AG10803 (cell line): ENCODE measurements at regions not wholly inside any gene's neighbourhood (a gene's known extent, or its start where the extent isn't known, plus 50 kb on each side); places are given as distances from the start of the nearest gene placed in this dataset.

Experiments
- DNase-seq: peaks from one replicate; pipeline ENCODE4 v3.0.0; 2010; ENCODE audit warnings: low read depth
- H3K4me3 ChIP-seq: 2 replicates; pipeline ENCODE4 v1.5.1; 2011; ENCODE audit warnings: mild to moderate bottlenecking, low read length, control low read depth
- TF ChIP-seq, protein P1 (sequence below): conservative IDR thresholded peaks from 2 replicates; pipeline ENCODE4 v1.5.1; 2011; ENCODE audit warnings: mild to moderate bottlenecking, low read length, control low read depth, inconsistent platforms

DNA sequence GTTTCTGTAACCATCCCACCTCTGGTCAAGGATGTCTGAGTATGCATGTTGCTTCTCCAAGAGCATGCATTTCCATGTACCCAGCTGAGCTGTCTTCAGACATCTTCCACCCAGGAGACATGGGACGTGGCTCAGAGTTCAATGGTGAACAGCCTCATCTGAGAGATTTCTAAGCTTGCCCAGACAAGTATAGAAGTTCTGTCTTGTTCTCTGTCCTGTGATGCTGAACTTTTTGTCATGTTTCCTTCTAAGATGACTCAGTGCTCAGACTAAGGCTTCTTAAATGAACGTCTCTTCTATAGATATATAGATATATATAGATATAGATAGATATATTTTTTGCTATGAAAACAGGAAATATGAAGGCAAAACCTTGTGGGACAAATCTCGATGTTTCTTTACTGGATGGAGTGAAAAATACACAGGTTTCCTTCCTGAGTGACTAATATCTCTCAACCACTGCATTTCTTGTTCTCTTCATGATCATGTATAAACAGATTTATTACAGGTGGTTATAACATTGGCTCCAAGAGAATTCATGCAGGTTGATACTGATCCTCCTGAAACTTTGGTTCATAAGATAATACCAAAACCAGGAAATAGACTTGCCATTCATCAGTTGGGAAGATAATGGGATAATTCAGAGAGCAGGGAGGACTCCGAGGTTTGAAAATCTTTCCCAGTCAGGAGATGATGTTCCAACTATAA is 168.2 kb downstream of the ZNF518B start:
- DNase-seq = no peak
- TF ChIP-seq, protein P1, sequence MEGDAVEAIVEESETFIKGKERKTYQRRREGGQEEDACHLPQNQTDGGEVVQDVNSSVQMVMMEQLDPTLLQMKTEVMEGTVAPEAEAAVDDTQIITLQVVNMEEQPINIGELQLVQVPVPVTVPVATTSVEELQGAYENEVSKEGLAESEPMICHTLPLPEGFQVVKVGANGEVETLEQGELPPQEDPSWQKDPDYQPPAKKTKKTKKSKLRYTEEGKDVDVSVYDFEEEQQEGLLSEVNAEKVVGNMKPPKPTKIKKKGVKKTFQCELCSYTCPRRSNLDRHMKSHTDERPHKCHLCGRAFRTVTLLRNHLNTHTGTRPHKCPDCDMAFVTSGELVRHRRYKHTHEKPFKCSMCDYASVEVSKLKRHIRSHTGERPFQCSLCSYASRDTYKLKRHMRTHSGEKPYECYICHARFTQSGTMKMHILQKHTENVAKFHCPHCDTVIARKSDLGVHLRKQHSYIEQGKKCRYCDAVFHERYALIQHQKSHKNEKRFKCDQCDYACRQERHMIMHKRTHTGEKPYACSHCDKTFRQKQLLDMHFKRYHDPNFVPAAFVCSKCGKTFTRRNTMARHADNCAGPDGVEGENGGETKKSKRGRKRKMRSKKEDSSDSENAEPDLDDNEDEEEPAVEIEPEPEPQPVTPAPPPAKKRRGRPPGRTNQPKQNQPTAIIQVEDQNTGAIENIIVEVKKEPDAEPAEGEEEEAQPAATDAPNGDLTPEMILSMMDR = no peak
- H3K4me3 ChIP-seq = no peak overlapping the region

DNA sequence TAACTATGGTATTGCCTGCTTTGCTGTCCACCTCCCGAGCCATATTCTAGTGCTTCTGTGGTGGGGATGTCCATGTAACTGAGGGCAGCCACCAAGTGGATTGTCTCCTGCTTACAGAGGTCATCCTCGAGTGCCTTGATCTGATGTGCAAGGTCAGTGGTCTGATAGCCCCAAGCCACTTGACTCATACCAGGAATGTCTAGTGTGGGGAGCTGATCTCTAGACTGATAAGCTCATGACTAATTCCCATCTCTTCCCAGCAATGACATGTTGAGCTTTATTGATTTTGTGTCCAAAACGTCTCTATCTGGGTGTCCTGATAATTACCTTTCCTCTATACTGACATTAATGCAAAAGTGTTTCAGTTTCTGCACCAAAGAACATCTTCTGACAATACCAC is 168.4 kb upstream of the WDR1 start:
- TF ChIP-seq, protein P1 = no peak
- DNase-seq = no peak
- no peak overlapping the region for H3K4me3 ChIP-seq

DNA sequence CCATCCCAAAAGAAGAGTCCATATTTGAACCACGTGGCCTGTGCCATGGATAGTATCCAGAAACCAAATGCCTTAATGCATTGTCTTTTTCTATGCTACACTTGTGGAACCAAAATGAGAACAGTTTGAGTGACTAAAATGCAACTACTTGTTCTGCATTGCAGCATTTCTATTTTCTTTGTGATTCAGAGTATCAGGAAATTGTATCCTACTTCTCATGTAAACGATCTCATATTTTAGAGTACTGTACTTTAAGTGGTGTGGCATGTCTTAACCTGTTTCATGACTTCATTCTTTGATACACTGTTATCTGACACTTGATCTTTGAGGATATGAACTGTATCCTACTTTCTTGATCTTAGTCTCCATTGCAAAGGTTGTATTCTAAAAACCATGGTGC is 167.2 kb upstream of the WDR1 start:
- TF ChIP-seq, protein P1 = no peak
- H3K4me3 ChIP-seq = no peak overlapping the region
- DNase-seq = no peak

DNA sequence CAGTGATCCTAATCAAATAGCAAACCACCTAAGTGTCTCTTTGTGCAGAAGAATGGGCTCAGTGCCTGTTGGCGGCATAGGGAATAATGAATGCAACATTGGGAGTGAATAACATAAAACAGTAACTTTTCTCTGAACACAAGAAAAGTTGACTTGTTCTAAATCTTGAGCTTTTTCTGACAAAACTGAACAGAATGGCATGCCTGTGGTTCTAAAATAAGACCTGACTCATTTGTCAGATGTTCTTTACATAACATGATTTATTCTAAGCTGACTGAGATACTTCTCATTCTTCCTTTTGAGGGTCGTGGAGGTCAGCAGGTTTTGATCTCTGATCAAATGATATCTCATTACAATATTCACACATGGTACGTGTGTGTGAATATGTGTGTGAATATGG is 165.4 kb upstream of the WDR1 start:
- DNase-seq = peak; percentile 47
- TF ChIP-seq, protein P1 = no peak

DNA sequence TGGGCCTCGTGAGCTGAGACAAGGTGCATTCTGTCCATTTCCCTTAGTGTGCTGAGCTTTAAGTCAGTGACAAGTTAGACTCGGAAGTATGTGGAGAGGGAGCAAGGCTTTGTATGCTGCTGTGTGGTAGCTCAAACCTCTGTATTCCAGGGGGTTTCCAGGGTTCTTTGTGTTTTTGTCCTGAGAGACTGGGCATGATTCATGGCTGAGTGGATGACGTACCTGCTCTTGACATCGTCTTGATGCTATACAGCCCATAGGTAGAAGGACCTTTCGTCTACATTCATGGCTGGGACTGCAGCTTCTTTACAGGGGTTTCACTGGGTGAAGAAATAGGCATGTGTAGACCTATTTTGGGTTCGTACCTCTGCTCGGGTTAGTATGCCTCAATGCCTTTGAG is 162.7 kb upstream of the WDR1 start:
- DNase-seq = no peak
- TF ChIP-seq, protein P1 = no peak
- H3K4me3 ChIP-seq = no peak overlapping the region

More for the DNA sequence above, 165.4 kb upstream of the WDR1 start:
- no peak overlapping the region for H3K4me3 ChIP-seq

DNA sequence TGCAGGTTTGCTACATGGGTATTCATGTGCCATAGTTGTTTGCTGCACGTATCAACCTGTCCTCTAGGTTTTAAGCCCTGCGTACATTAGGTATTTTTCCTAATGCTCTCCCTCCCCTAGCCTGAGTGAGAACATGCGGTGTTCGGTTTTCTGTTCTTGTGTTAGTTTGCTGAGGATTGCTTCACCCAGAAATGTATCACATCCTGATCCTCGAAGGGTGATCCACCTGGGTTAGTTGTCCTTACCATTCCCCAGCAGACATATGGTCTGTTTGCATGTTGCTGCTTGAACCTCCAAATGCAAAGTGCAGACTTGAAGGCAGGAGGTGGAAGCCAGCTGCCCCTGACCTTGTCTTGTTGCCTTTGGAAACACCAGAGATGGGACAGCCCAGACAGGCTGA is 161.5 kb upstream of the WDR1 start:
- DNase-seq = no peak
- no peak overlapping the region for H3K4me3 ChIP-seq
- TF ChIP-seq, protein P1 = no peak

DNA sequence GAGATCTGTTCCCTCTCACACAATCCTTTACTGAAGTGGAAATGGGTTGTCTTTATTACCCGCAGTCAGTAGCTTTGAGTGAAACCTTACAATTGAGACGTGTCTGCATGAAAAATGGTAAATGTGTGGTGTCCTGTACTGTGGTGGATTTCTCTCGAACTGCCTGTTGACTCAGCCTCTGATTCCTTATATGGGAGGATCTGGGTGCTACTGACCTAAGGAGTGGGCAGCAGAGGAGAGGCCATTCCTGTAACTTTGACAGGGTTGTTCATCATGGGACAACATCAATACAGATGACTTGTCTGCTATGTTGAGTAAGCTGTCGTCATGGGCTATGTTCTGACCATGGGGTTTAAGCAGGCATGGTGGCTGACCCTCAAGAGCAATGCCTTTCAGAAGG is 159.6 kb upstream of the WDR1 start:
- no peak for DNase-seq
- no peak overlapping the region for H3K4me3 ChIP-seq
- TF ChIP-seq, protein P1 = no peak
